HepG2 (cell line): ENCODE measurements at regions not wholly inside any gene's neighbourhood (a gene's known extent, or its start where the extent isn't known, plus 50 kb on each side); places are given as distances from the start of the nearest gene placed in this dataset.

Source experiments
- ATAC-seq: fragments of 200-7000 bp; cut with Tn5 transposase; 3 replicates; pipeline ENCODE4 v1.9.1; 2020; ENCODE audit warnings: mild to moderate bottlenecking, moderate library complexity
- BruUV-seq: library from RNA; stranded (reverse); fragments of 400-500 nt; replicated peaks from 2 replicates; lab custom pipeline; 2021; lab: Mats Ljungman, UMichigan
- CTCF ChIA-PET: fragments of 300-600 bp; formaldehyde crosslinking; extraction: SDS; loops from one replicate; lab custom pipeline; 2021; ENCODE audit warnings: low total read pairs, inconsistent platforms, low intra/inter-chr PET ratio; lab: Yijun Ruan, JAX
- POLR2A ChIA-PET: fragments of 350-600 bp; sonication (Branson Sonifier 250); formaldehyde crosslinking; loops from one replicate; lab custom pipeline; 2020; ENCODE audit warnings: antibody characterized with exemption, inconsistent platforms; lab: Yijun Ruan, JAX
- DNase-seq: peaks from one replicate; pipeline ENCODE4 v3.0.0-alpha.2; 2015; ENCODE audit warnings: low spot score
- FAIRE-seq: peaks from 3 replicates; lab custom pipeline; 2011; peaks lifted over from hg19 to GRCh38; lab: Jason Lieb, UNC
- H2AFZ ChIP-seq: one replicate; pipeline ENCODE4 v1.6.1; 2011; ENCODE audit warnings: low read length, inconsistent platforms
- H3K27ac ChIP-seq: fragments of 300-600 bp; 3 replicates; pipeline ENCODE4 v1.8.0; 2011; ENCODE audit warnings: mixed run types, mild to moderate bottlenecking, mixed read lengths, low read length, inconsistent platforms; ENCODE audit not compliant: insufficient read depth; ENCODE audit errors: extremely low read length
- H3K27me3 ChIP-seq, 2 experiments: fragments of 200-600 bp in 1 of 2; 2 replicates in 1 of 2; 3 replicates in 1 of 2; pipeline versions ENCODE4 v1.6.0 to v1.8.0; 2011; ENCODE audit warnings: low read length in 2 of 2, mild to moderate bottlenecking in 2 of 2, moderate library complexity in 2 of 2, inconsistent platforms in 1 of 2; ENCODE audit not compliant: insufficient read depth in 2 of 2, control insufficient read depth in 1 of 2
- H3K36me3 ChIP-seq, 2 experiments: fragments of 200-600 bp in 1 of 2; replicated peaks in 1 of 2; 2 replicates in 1 of 2; 3 replicates in 1 of 2; pipeline versions ENCODE4 v1.5.1 to v1.8.0; 2011; ENCODE audit warnings: low read length in 2 of 2, inconsistent platforms in 1 of 2; ENCODE audit not compliant: insufficient read depth in 2 of 2, control insufficient read depth in 1 of 2
- H3K4me1 ChIP-seq: 2 replicates; pipeline ENCODE4 v1.5.1; 2012; ENCODE audit warnings: low read length, inconsistent platforms; ENCODE audit not compliant: insufficient read depth
- H3K4me2 ChIP-seq: 2 replicates; pipeline ENCODE4 v1.6.0; 2011; ENCODE audit warnings: low read depth, low read length, inconsistent platforms
- H3K4me3 ChIP-seq, 3 experiments: fragments of 200-600 bp in 1 of 3; sonication (generic), shearing (Covaris generic) in 1 of 3; replicated peaks in 1 of 3; 2 replicates each; pipeline ENCODE4 v1.5.1; 2011 to 2016; ENCODE audit warnings: low read length in 3 of 3, inconsistent platforms in 2 of 3, low read depth in 2 of 3, mild to moderate bottlenecking in 2 of 3, control low read depth in 1 of 3, mixed read lengths in 1 of 3; ENCODE audit not compliant: insufficient read depth in 1 of 3
- H3K79me2 ChIP-seq: one replicate; pipeline ENCODE4 v1.6.1; 2011; ENCODE audit warnings: low read length, inconsistent platforms; ENCODE audit not compliant: insufficient read depth
- H3K9ac ChIP-seq: 2 replicates; pipeline ENCODE4 v1.6.0; 2011; ENCODE audit warnings: mild to moderate bottlenecking, low read depth, low read length, inconsistent platforms; ENCODE audit not compliant: insufficient read depth
- H3K9me3 ChIP-seq: 2 replicates; pipeline ENCODE4 v1.5.1; 2012; ENCODE audit warnings: mild to moderate bottlenecking, low read length
- H4K20me1 ChIP-seq: 2 replicates; pipeline ENCODE4 v1.6.0; 2011; ENCODE audit warnings: inconsistent platforms, mild to moderate bottlenecking, low read length, moderate library complexity; ENCODE audit not compliant: insufficient read depth
- CBFB ChIP-seq: sonication (generic); formaldehyde crosslinking; IDR thresholded peaks from 2 replicates; pipeline ENCODE4 v1.4.0; 2020; ENCODE audit warnings: missing genetic modification reagents
- CCDC6 ChIP-seq: sonication (generic); formaldehyde crosslinking; IDR thresholded peaks from 2 replicates; pipeline ENCODE4 v1.8.1; 2022; ENCODE audit warnings: mild to moderate bottlenecking, missing genetic modification reagents, moderate library complexity
- FLYWCH1 ChIP-seq: sonication (generic); formaldehyde crosslinking; IDR thresholded peaks from 2 replicates; pipeline ENCODE4 v1.8.1; 2023; ENCODE audit warnings: mild to moderate bottlenecking, missing genetic modification reagents
- HDAC1 ChIP-seq: sonication (generic); formaldehyde crosslinking; IDR thresholded peaks from 2 replicates; pipeline ENCODE4 v1.5.1; 2020; ENCODE audit warnings: mild to moderate bottlenecking, missing genetic modification reagents
- NR2C2 ChIP-seq: sonication (generic); formaldehyde crosslinking; IDR thresholded peaks from 2 replicates; pipeline ENCODE4 v1.4.0; 2020; ENCODE audit warnings: missing genetic modification reagents, mild to moderate bottlenecking, moderate library complexity, borderline replicate concordance
- TRIM24 ChIP-seq: sonication (generic); formaldehyde crosslinking; IDR thresholded peaks from 2 replicates; pipeline ENCODE4 v1.8.0; 2022; ENCODE audit warnings: mild to moderate bottlenecking, missing genetic modification reagents
- YEATS4 ChIP-seq: sonication (generic); formaldehyde crosslinking; IDR thresholded peaks from 2 replicates; pipeline ENCODE4 v1.4.0; 2020; ENCODE audit warnings: missing genetic modification reagents, borderline replicate concordance
- ZMAT3 ChIP-seq: sonication (generic); formaldehyde crosslinking; conservative IDR thresholded peaks from 2 replicates; pipeline ENCODE4 v1.7.0; 2021; ENCODE audit warnings: missing genetic modification reagents
- ZNF605 ChIP-seq: sonication (generic); formaldehyde crosslinking; IDR thresholded peaks from 2 replicates; pipeline ENCODE4 v1.8.0; 2022; ENCODE audit warnings: mild to moderate bottlenecking, missing genetic modification reagents
- ZNF652 ChIP-seq: IDR thresholded peaks from 2 replicates; pipeline ENCODE4 v1.6.1; 2016; ENCODE audit warnings: low read depth, borderline replicate concordance
- ZNF7 ChIP-seq: IDR thresholded peaks from 2 replicates; pipeline ENCODE4 v1.6.1; 2016; ENCODE audit warnings: missing biosample characterization, missing genetic modification reagents
- ZNF747 ChIP-seq: sonication (generic); formaldehyde crosslinking; IDR thresholded peaks from 2 replicates; pipeline ENCODE4 v1.8.1; 2023; ENCODE audit warnings: missing genetic modification reagents, mild to moderate bottlenecking, borderline replicate concordance
- ZNF781 ChIP-seq: sonication (generic); formaldehyde crosslinking; IDR thresholded peaks from 2 replicates; pipeline ENCODE4 v1.5.1; 2020; ENCODE audit warnings: borderline replicate concordance, mild to moderate bottlenecking, missing genetic modification reagents; ENCODE audit errors: not compliant biosample characterization
- WGBS: methylation state at CpG from one replicate; pipeline ENCODE4 v1.1.6; 2017; ENCODE audit warnings: low lambda C conversion rate; 5-methylcytosine and 5-hydroxymethylcytosine counted together
- in situ Hi-C: cut with HindIII; loops from 2 replicates; pipeline ENCODE4 v1.10.0; 2017; ENCODE audit warnings: low pct_unique_long_range_greater_than_20kb; ENCODE audit not compliant: extremely low pct_ligation_motif_present
- intact Hi-C: fragments of 100-400 bp; cut with micrococcal nuclease; formaldehyde crosslinking; loops from one replicate; pipeline ENCODE4 v1.10.0; 2022; ENCODE audit not compliant: unreplicated experiment
- TF ChIP-seq, protein P1 (sequence below): sonication (generic); formaldehyde crosslinking; IDR thresholded peaks from 2 replicates; pipeline ENCODE4 v1.5.0; 2020; ENCODE audit warnings: mild to moderate bottlenecking, low read depth, missing genetic modification reagents, borderline replicate concordance
- TF ChIP-seq, protein P2 (sequence below): sonication (generic); formaldehyde crosslinking; IDR thresholded peaks from 2 replicates; pipeline ENCODE4 v1.4.0; 2020; ENCODE audit warnings: missing genetic modification reagents
- TF ChIP-seq, protein P3 (sequence below): sonication (generic); formaldehyde crosslinking; IDR thresholded peaks from 2 replicates; pipeline ENCODE4 v1.4.0; 2020; ENCODE audit warnings: missing genetic modification reagents, borderline replicate concordance
- TF ChIP-seq, protein P4 (sequence below): sonication (generic); formaldehyde crosslinking; IDR thresholded peaks from 2 replicates; pipeline ENCODE4 v1.4.0; 2020; ENCODE audit warnings: low read depth, mild to moderate bottlenecking, missing genetic modification reagents

DNA sequence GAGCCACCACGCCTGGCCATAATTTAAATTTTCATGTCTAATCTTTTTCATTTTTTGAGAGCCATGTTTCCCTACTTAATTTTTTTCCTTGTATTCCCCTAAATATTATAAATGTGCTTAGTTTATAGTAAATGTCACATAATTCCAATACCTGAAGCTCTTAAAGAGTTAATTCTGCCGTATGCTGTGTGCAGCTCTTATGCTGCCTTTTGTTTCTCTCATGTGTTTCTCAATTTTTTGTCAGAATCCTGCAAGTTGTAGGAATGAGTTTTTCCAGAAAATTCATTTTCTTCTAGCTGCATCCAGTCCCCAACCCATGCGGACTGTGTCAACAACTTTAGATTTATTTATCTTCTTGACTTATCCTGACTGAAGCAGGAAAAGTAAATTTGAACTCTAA, 90.9 kb upstream of the ROBO2 start:
- H3K4me3 ChIP-seq: peak overlapping the region in 1 of 3 experiments; percentile 26; a peak in 2 of 6 replicates

DNA sequence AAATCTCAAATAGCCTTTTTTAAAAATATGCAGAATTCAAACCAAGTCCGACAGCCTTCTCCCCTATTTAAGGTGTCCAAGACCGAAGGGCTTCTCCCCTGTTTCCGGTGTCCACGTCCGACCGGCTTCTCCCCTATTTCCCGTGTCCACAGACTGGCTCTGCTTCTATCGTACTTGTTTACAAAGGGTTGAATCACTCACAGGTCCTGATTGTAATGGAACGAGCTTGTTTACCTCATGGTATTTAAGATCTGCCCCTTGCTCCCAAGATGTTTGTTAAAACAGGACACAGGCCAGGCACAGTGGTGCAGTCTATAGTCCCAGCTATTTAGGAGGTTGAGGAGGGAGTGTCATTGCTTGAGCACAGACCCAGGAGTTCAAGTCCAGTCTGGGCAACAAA, 90.4 kb upstream of the ROBO2 start:
- BruUV-seq: no TSS peak
- Histone ChIP-seq H2AFZ (no peak overlapping the region), H3K79me2 (no peaks in the 10 kb centered on the region), H3K4me3 (peak overlapping the region in 2 of 3 experiments; percentile 26 to 33; a peak in 2 of 6 replicates), H3K36me3 (no peaks in the 10 kb centered on the region), H4K20me1 (no peaks in the 10 kb centered on the region), H3K9ac (no peak overlapping the region), H3K27me3 (no peaks in the 10 kb centered on the region), H3K4me1 (peaks cover 23% of the 10 kb centered on the region), H3K4me2 (peak overlapping the region; percentile 61), H3K9me3 (no peaks in the 10 kb centered on the region), H3K27ac (peak overlapping the region; percentile 17)
- peak; percentile 11 for DNase-seq
- 0% methylated on average over 9 of the region's 9 CpGs for WGBS
- intact Hi-C loops (loop anchor here (2.0 kb wide), 1 partner anchor 15 kb away; no protein-coding TSS in a partner anchor), in situ Hi-C loops (no loop called here)
- ATAC-seq: peak; percentile 91
- FAIRE-seq: no peak
- POLR2A ChIA-PET: interaction anchor here (1.1 kb wide), 1 partner anchor 24 kb away, joined by 3 read pairs; no protein-coding TSS in a partner anchor
- CTCF ChIA-PET: no interaction called here
- TF ChIP-seq TRIM24 (no peak), ZMAT3 (CRISPR knock-in tag) (0 out of 2 replicates have a peak, but pooled peaks have one; percentile 28), ZNF605 (CRISPR knock-in tag) (0 out of 2 replicates have a peak, but pooled peaks have one; percentile 27), HDAC1 (CRISPR knock-in tag) (peak; percentile 54; the same call in 1 of the 2 replicates), YEATS4 (CRISPR knock-in tag) (no peak)
- TF ChIP-seq, protein P1, sequence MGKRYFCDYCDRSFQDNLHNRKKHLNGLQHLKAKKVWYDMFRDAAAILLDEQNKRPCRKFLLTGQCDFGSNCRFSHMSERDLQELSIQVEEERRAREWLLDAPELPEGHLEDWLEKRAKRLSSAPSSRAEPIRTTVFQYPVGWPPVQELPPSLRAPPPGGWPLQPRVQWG (CRISPR knock-in tag): no peak
- TF ChIP-seq, protein P2, sequence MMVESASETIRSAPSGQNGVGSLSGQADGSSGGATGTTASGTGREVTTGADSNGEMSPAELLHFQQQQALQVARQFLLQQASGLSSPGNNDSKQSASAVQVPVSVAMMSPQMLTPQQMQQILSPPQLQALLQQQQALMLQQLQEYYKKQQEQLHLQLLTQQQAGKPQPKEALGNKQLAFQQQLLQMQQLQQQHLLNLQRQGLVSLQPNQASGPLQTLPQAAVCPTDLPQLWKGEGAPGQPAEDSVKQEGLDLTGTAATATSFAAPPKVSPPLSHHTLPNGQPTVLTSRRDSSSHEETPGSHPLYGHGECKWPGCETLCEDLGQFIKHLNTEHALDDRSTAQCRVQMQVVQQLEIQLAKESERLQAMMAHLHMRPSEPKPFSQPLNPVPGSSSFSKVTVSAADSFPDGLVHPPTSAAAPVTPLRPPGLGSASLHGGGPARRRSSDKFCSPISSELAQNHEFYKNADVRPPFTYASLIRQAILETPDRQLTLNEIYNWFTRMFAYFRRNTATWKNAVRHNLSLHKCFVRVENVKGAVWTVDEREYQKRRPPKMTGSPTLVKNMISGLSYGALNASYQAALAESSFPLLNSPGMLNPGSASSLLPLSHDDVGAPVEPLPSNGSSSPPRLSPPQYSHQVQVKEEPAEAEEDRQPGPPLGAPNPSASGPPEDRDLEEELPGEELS: peak; percentile 80
- TF ChIP-seq, protein P3, sequence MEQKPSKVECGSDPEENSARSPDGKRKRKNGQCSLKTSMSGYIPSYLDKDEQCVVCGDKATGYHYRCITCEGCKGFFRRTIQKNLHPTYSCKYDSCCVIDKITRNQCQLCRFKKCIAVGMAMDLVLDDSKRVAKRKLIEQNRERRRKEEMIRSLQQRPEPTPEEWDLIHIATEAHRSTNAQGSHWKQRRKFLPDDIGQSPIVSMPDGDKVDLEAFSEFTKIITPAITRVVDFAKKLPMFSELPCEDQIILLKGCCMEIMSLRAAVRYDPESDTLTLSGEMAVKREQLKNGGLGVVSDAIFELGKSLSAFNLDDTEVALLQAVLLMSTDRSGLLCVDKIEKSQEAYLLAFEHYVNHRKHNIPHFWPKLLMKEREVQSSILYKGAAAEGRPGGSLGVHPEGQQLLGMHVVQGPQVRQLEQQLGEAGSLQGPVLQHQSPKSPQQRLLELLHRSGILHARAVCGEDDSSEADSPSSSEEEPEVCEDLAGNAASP (CRISPR knock-in tag): no peak

More for the DNA sequence above, 90.9 kb upstream of the ROBO2 start:
- Histone ChIP-seq H3K27me3 (no peaks in the 10 kb centered on the region), H3K4me1 (peaks cover 23% of the 10 kb centered on the region), H3K9me3 (no peaks in the 10 kb centered on the region), H2AFZ (no peak overlapping the region), H3K36me3 (no peaks in the 10 kb centered on the region), H3K79me2 (no peaks in the 10 kb centered on the region), H3K27ac (peak overlapping the region; percentile 17), H4K20me1 (no peaks in the 10 kb centered on the region), H3K9ac (no peak overlapping the region), H3K4me2 (peak overlapping the region; percentile 61)
- DNase-seq: no peak
- POLR2A ChIA-PET: interaction anchor here (1.1 kb wide), 1 partner anchor 24 kb away, joined by 3 read pairs; no protein-coding TSS in a partner anchor
- CTCF ChIA-PET: no interaction called here
- intact Hi-C loops: loop anchor here (2.0 kb wide), 1 partner anchor 16 kb away; no protein-coding TSS in a partner anchor
- TF ChIP-seq ZNF652 (CRISPR knock-in tag) (peak; percentile 69), ZNF781 (no peak), CCDC6 (CRISPR knock-in tag) (no peak), NR2C2 (CRISPR knock-in tag) (no peak), FLYWCH1 (CRISPR knock-in tag) (no peak), ZNF747 (CRISPR knock-in tag) (no peak), CBFB (CRISPR knock-in tag) (no peak), ZNF7 (CRISPR knock-in tag) (peak; percentile 62; the same call in 1 of the 2 replicates)
- TF ChIP-seq, protein P4, sequence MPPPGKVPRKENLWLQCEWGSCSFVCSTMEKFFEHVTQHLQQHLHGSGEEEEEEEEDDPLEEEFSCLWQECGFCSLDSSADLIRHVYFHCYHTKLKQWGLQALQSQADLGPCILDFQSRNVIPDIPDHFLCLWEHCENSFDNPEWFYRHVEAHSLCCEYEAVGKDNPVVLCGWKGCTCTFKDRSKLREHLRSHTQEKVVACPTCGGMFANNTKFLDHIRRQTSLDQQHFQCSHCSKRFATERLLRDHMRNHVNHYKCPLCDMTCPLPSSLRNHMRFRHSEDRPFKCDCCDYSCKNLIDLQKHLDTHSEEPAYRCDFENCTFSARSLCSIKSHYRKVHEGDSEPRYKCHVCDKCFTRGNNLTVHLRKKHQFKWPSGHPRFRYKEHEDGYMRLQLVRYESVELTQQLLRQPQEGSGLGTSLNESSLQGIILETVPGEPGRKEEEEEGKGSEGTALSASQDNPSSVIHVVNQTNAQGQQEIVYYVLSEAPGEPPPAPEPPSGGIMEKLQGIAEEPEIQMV: peak; percentile 59; the same call in 1 of the 2 replicates
- in situ Hi-C loops: no loop called here
- no peak for FAIRE-seq
- BruUV-seq: no TSS peak
- ATAC-seq: no peak; the same call in 2 of the 3 replicates
- 39% methylated on average over 3 of the region's 3 CpGs for WGBS
